Neuronal stem cell (in vitro differentiated cells): ENCODE measurements at regions not wholly inside any gene's neighbourhood (a gene's known extent, or its start where the extent isn't known, plus 50 kb on each side); places are given as distances from the start of the nearest gene placed in this dataset.
A peak's percentile ranks its signal among the peaks of the same experiment; 100 is the strongest.

Experiments
- DNase-seq: peaks from one replicate; pipeline ENCODE4 v3.0.0-alpha.2; 2013; ENCODE audit warnings: low spot score
- H2AFZ ChIP-seq: one replicate; pipeline ENCODE4 v1.6.1; 2013; ENCODE audit warnings: mild to moderate bottlenecking, low read length, inconsistent platforms
- H2AK5ac ChIP-seq: 2 replicates; pipeline ENCODE4 v1.6.1; 2013; ENCODE audit warnings: low read depth, mild to moderate bottlenecking, inconsistent platforms, low read length, moderate library complexity, mixed read lengths
- H2BK120ac ChIP-seq: 2 replicates; pipeline ENCODE4 v1.6.1; 2013; ENCODE audit warnings: low read depth, mild to moderate bottlenecking, inconsistent platforms, low read length, moderate library complexity, mixed read lengths
- H2BK12ac ChIP-seq: one replicate; pipeline ENCODE4 v1.6.1; 2013; ENCODE audit warnings: low read length, inconsistent platforms
- H2BK15ac ChIP-seq: 2 replicates; pipeline ENCODE4 v1.6.1; 2013; ENCODE audit warnings: mild to moderate bottlenecking, low read length, inconsistent platforms, mixed read lengths
- H2BK5ac ChIP-seq: one replicate; pipeline ENCODE4 v1.6.1; 2013; ENCODE audit warnings: inconsistent platforms, mild to moderate bottlenecking, low read length, moderate library complexity
- H3K14ac ChIP-seq: one replicate; pipeline ENCODE4 v1.6.1; 2013; ENCODE audit warnings: low read length, inconsistent platforms
- H3K18ac ChIP-seq: 2 replicates; pipeline ENCODE4 v1.6.1; 2013; ENCODE audit warnings: low read length, inconsistent platforms
- H3K23ac ChIP-seq: 2 replicates; pipeline ENCODE4 v1.6.1; 2013; ENCODE audit warnings: low read depth, mild to moderate bottlenecking, mixed read lengths, low read length, inconsistent platforms; ENCODE audit not compliant: poor library complexity
- H3K27ac ChIP-seq: replicated peaks from 3 replicates; pipeline ENCODE4 v1.5.1; 2013; ENCODE audit warnings: low read length, inconsistent platforms
- H3K27me3 ChIP-seq, 3 experiments: 2 replicates each; pipeline ENCODE4 v1.6.1; 2013; ENCODE audit warnings: low read length in 3 of 3, mild to moderate bottlenecking in 2 of 3, inconsistent platforms in 1 of 3, low read depth in 1 of 3, mixed read lengths in 1 of 3, moderate library complexity in 1 of 3; ENCODE audit not compliant: control insufficient read depth in 3 of 3, insufficient read depth in 3 of 3
- H3K36me3 ChIP-seq, 2 donors: replicated peaks in 1 of 2; 2 replicates each; pipeline ENCODE4 v1.6.1; 2013; ENCODE audit warnings: low read length in 2 of 2; ENCODE audit not compliant: control insufficient read depth in 2 of 2, insufficient read depth in 2 of 2
- H3K4ac ChIP-seq: 2 replicates; pipeline ENCODE4 v1.6.1; 2013; ENCODE audit warnings: inconsistent platforms, mild to moderate bottlenecking, low read length, moderate library complexity
- H3K4me1 ChIP-seq, 2 donors: 1 replicate in 1 of 2; 2 replicates in 1 of 2; pipeline ENCODE4 v1.6.1; 2013; ENCODE audit warnings: low read length in 2 of 2, low read depth in 1 of 2; ENCODE audit not compliant: control insufficient read depth in 2 of 2, insufficient read depth in 1 of 2
- H3K4me2 ChIP-seq: one replicate; pipeline ENCODE4 v1.6.1; 2013; ENCODE audit warnings: mild to moderate bottlenecking, low read length, inconsistent platforms; ENCODE audit not compliant: insufficient read depth, poor library complexity, severe bottlenecking
- H3K4me3 ChIP-seq, 2 donors: 2 replicates each; pipeline ENCODE4 v1.5.1; 2013; ENCODE audit warnings: low read length in 2 of 2, mild to moderate bottlenecking in 2 of 2, inconsistent platforms in 1 of 2, moderate library complexity in 1 of 2
- H3K79me1 ChIP-seq: one replicate; pipeline ENCODE4 v1.6.1; 2013; ENCODE audit warnings: low read depth, mild to moderate bottlenecking, inconsistent platforms, low read length, moderate library complexity
- H3K9ac ChIP-seq: one replicate; pipeline ENCODE4 v1.6.1; 2013; ENCODE audit warnings: mild to moderate bottlenecking, low read depth, low read length, inconsistent platforms; ENCODE audit not compliant: poor library complexity
- H3K9me3 ChIP-seq, 2 donors: replicated peaks in 1 of 2; 2 replicates each; pipeline versions ENCODE3 to v1.6.1; 2013; ENCODE audit warnings: low read length in 2 of 2, mild to moderate bottlenecking in 2 of 2, inconsistent platforms in 1 of 2, low read depth in 1 of 2, mixed read lengths in 1 of 2, moderate library complexity in 1 of 2; ENCODE audit not compliant: control insufficient read depth in 2 of 2, insufficient read depth in 1 of 2
- H4K8ac ChIP-seq: one replicate; pipeline ENCODE4 v1.6.1; 2013; ENCODE audit warnings: low read depth, mild to moderate bottlenecking, inconsistent platforms, low read length, moderate library complexity
- H4K91ac ChIP-seq: one replicate; pipeline ENCODE4 v1.6.1; 2013; ENCODE audit warnings: low read length, low read depth, mild to moderate bottlenecking, inconsistent platforms; ENCODE audit not compliant: poor library complexity
- WGBS, 2 donors: extraction: QIAGEN DNeasy Blood & Tissue Kit; methylation state at CpG; one replicate each; pipeline ENCODE4 v1.1.7; 2013; ENCODE audit warnings: missing lambda C conversion rate in 2 of 2, mixed read lengths in 1 of 2; ENCODE audit not compliant: insufficient read length in 2 of 2, insufficient replicate concordance in 1 of 2; ENCODE audit errors: extremely low coverage in 2 of 2; 5-methylcytosine and 5-hydroxymethylcytosine counted together

- Histone ChIP-seq H2BK120ac (no peak overlapping the region), H3K4me1 (peaks cover 0 to 6% of the 10 kb centered on the region in 2 donors), H2AFZ (no peak overlapping the region), H2BK5ac (no peak overlapping the region), H3K27ac (no peak overlapping the region), H3K4me2 (no peak overlapping the region), H3K14ac (no peak overlapping the region), H3K4me3 (no peak overlapping the region), H3K23ac (no peak overlapping the region), H2BK12ac (no peak overlapping the region), H3K4ac (no peak overlapping the region), H3K9me3 (no peaks in the 10 kb centered on the region), H2BK15ac (no peak overlapping the region), H3K79me1 (no peaks in the 10 kb centered on the region), H4K91ac (no peak overlapping the region), H3K27me3 (no peaks in the 10 kb centered on the region), H3K18ac (no peak overlapping the region), H4K8ac (no peak overlapping the region), H2AK5ac (no peak overlapping the region), H3K9ac (no peak overlapping the region), H3K36me3 (no peaks in the 10 kb centered on the region)
- no peak for DNase-seq
- no CpG with 5 or more reads among the region's 2 CpGs for WGBS, 2 donors
Observed at GRCh38 chr2:66233981-66234380, 200.9 kb upstream of the MEIS1 start.

GRCh38 chr2:66228128-66228547, 206.8 kb upstream of the MEIS1 start:
- H2BK15ac ChIP-seq: no peak overlapping the region
- no CpG with 5 or more reads among the region's 4 CpGs for WGBS, 2 donors
- H3K4ac ChIP-seq: no peak overlapping the region

GRCh38 chr2:66217039-66217585, 217.8 kb upstream of the MEIS1 start:
- Histone ChIP-seq H3K4me1 (no peaks in the 10 kb centered on the region), H3K27ac (no peak overlapping the region)

More at GRCh38 chr2:66228128-66228547, 206.8 kb upstream of the MEIS1 start:
- Histone ChIP-seq H2BK5ac (no peak overlapping the region), H3K36me3 (no peaks in the 10 kb centered on the region), H3K79me1 (no peaks in the 10 kb centered on the region), H3K14ac (no peak overlapping the region), H3K4me2 (no peak overlapping the region), H3K9me3 (no peaks in the 10 kb centered on the region), H3K27me3 (no peaks in the 10 kb centered on the region), H3K27ac (no peak overlapping the region), H3K23ac (no peak overlapping the region), H3K9ac (no peak overlapping the region), H3K4me1 (peaks cover 0 to 2% of the 10 kb centered on the region in 2 donors), H2BK120ac (no peak overlapping the region), H2BK12ac (no peak overlapping the region), H4K8ac (no peak overlapping the region), H3K4me3 (no peak overlapping the region), H2AK5ac (no peak overlapping the region), H3K18ac (no peak overlapping the region), H4K91ac (no peak overlapping the region), H2AFZ (no peak overlapping the region)
- DNase-seq: no peak

GRCh38 chr2:66212749-66213148, 222.2 kb upstream of the MEIS1 start:
- H3K36me3 ChIP-seq: no peaks in the 10 kb centered on the region
- no peaks in the 10 kb centered on the region for H3K27me3 ChIP-seq
- H2AFZ ChIP-seq: no peak overlapping the region
- no peak overlapping the region for H3K23ac ChIP-seq
- H2BK120ac ChIP-seq: no peak overlapping the region
- no peak overlapping the region for H3K9ac ChIP-seq
- H3K4me1 ChIP-seq: no peaks in the 10 kb centered on the region
- no peak overlapping the region for H4K91ac ChIP-seq
- H3K18ac ChIP-seq: no peak overlapping the region
- no peak overlapping the region for H2BK12ac ChIP-seq
- H2AK5ac ChIP-seq: no peak overlapping the region
- WGBS, 2 donors: no CpG with 5 or more reads among the region's 3 CpGs
- H3K4me3 ChIP-seq: no peak overlapping the region
- H2BK15ac ChIP-seq: no peak overlapping the region
- no peak overlapping the region for H3K4ac ChIP-seq
- DNase-seq: no peak
- no peak overlapping the region for H3K14ac ChIP-seq
- no peak overlapping the region for H4K8ac ChIP-seq
- no peaks in the 10 kb centered on the region for H3K9me3 ChIP-seq
- no peak overlapping the region for H3K27ac ChIP-seq
- H3K79me1 ChIP-seq: no peaks in the 10 kb centered on the region
- H3K4me2 ChIP-seq: no peak overlapping the region
- H2BK5ac ChIP-seq: no peak overlapping the region

More at GRCh38 chr2:66217039-66217585, 217.8 kb upstream of the MEIS1 start:
- no peak overlapping the region for H3K18ac ChIP-seq
- H3K14ac ChIP-seq: no peak overlapping the region
- no peak overlapping the region for H2AK5ac ChIP-seq
- no peaks in the 10 kb centered on the region for H3K9me3 ChIP-seq
- 100% methylated on average over 1 of the region's 8 CpGs; no CpG with 5 or more reads in 1 of the 2 donors for WGBS, 2 donors
- no peak overlapping the region for H4K8ac ChIP-seq
- H3K4me2 ChIP-seq: no peak overlapping the region
- no peaks in the 10 kb centered on the region for H3K27me3 ChIP-seq
- H3K79me1 ChIP-seq: no peaks in the 10 kb centered on the region
- H2AFZ ChIP-seq: peak overlapping the region; percentile 53
- H2BK12ac ChIP-seq: no peak overlapping the region
- H2BK120ac ChIP-seq: no peak overlapping the region
- no peak overlapping the region for H3K4me3 ChIP-seq
- no peak for DNase-seq
- no peak overlapping the region for H2BK5ac ChIP-seq
- no peak overlapping the region for H3K4ac ChIP-seq
- no peak overlapping the region for H3K23ac ChIP-seq
- H2BK15ac ChIP-seq: no peak overlapping the region
- no peak overlapping the region for H3K9ac ChIP-seq
- no peaks in the 10 kb centered on the region for H3K36me3 ChIP-seq
- no peak overlapping the region for H4K91ac ChIP-seq
